ENCODE measurements at regions not wholly inside any gene's neighbourhood (a gene's known extent, or its start where the extent isn't known, plus 50 kb on each side); places are given as distances from the start of the nearest gene placed in this dataset.
"Not testable (repeated sequence)": the region's sequence is repeated elsewhere in the genome, so short reads cannot be mapped to it uniquely, and the experiment has no call there.

GRCh38 chr7:28900311-28900710, 57.8 kb downstream of the TRIL start:
- DNase-seq (no peak), ATAC-seq (no peak)
- Mint-ChIP-seq H3K27ac (no peak overlapping the region), H3K4me1 (ENCODE audit: low read depth) (no peaks in the 10 kb centered on the region), H3K9me3 (no peaks in the 10 kb centered on the region), H3K4me3 (no peak overlapping the region), H3K36me3 (ENCODE audit: low read depth) (no peaks in the 10 kb centered on the region), H3K27me3 (peaks cover 8% of the 10 kb centered on the region)
- CTCF ChIA-PET = no interaction called here
- POLR2A ChIA-PET = no interaction called here
- no peak for TF ChIP-seq CTCF (IDR thresholded peaks at IDR 0.05)
- intact Hi-C loops (cut with micrococcal nuclease) = no loop called here

- no peak for TF ChIP-seq CTCF (IDR thresholded peaks at IDR 0.05)
- POLR2A ChIA-PET = no interaction called here
- no peaks in the 10 kb centered on the region for H3K36me3 Mint-ChIP-seq (ENCODE audit: low read depth)
Measured at GRCh38 chr7:28893888-28894287, 64.2 kb downstream of the TRIL start.

GRCh38 chr7:28891876-28892234, 66.3 kb downstream of the TRIL start:
- H3K4me3 Mint-ChIP-seq; H3K9me3 Mint-ChIP-seq; CTCF ChIA-PET; ATAC-seq; POLR2A ChIA-PET; H3K27ac Mint-ChIP-seq; intact Hi-C loops (cut with micrococcal nuclease); H3K4me1 Mint-ChIP-seq (ENCODE audit: low read depth); DNase-seq; H3K36me3 Mint-ChIP-seq (ENCODE audit: low read depth): not testable (repeated sequence)
- H3K27me3 Mint-ChIP-seq = peaks cover 13% of the 10 kb centered on the region

More at GRCh38 chr7:28893888-28894287, 64.2 kb downstream of the TRIL start:
- no peak for ATAC-seq
- H3K27ac Mint-ChIP-seq = no peak overlapping the region
- H3K4me1 Mint-ChIP-seq (ENCODE audit: low read depth) = no peaks in the 10 kb centered on the region
- no peak overlapping the region for H3K4me3 Mint-ChIP-seq
- intact Hi-C loops (cut with micrococcal nuclease) = no loop called here
- DNase-seq = no peak
- peaks cover 8% of the 10 kb centered on the region for H3K27me3 Mint-ChIP-seq
- CTCF ChIA-PET = no interaction called here
- no peaks in the 10 kb centered on the region for H3K9me3 Mint-ChIP-seq

- no peaks in the 10 kb centered on the region for H3K9me3 Mint-ChIP-seq
- no peak overlapping the region for H3K4me3 Mint-ChIP-seq
- H3K4me1 Mint-ChIP-seq (ENCODE audit: low read depth) = no peaks in the 10 kb centered on the region
- H3K36me3 Mint-ChIP-seq (ENCODE audit: low read depth) = no peaks in the 10 kb centered on the region
- CTCF ChIA-PET = no interaction called here
- POLR2A ChIA-PET = no interaction called here
- intact Hi-C loops (cut with micrococcal nuclease) = no loop called here
- no peak for TF ChIP-seq CTCF (IDR thresholded peaks at IDR 0.05)
- peaks cover 15% of the 10 kb centered on the region for H3K27me3 Mint-ChIP-seq
- DNase-seq = no peak
- no peak overlapping the region for H3K27ac Mint-ChIP-seq
- no peak for ATAC-seq
Measured at GRCh38 chr7:28891192-28891875, 66.8 kb downstream of the TRIL start.

GRCh38 chr7:28890137-28890536, 68.0 kb downstream of the TRIL start:
- TF ChIP-seq CTCF (IDR thresholded peaks at IDR 0.05) = no peak
- DNase-seq = no peak
- H3K36me3 Mint-ChIP-seq (ENCODE audit: low read depth) = no peaks in the 10 kb centered on the region
- CTCF ChIA-PET = no interaction called here
- no peak overlapping the region for H3K27ac Mint-ChIP-seq
- POLR2A ChIA-PET = no interaction called here
- no peak overlapping the region for H3K4me3 Mint-ChIP-seq
- H3K27me3 Mint-ChIP-seq = peaks cover 22% of the 10 kb centered on the region
- H3K4me1 Mint-ChIP-seq (ENCODE audit: low read depth) = no peaks in the 10 kb centered on the region
- intact Hi-C loops (cut with micrococcal nuclease) = no loop called here
- no peaks in the 10 kb centered on the region for H3K9me3 Mint-ChIP-seq
- no peak for ATAC-seq

- Mint-ChIP-seq H3K27me3 (peaks cover 22% of the 10 kb centered on the region), H3K4me3 (no peak overlapping the region), H3K9me3 (no peaks in the 10 kb centered on the region), H3K27ac (no peak overlapping the region), H3K36me3 (ENCODE audit: low read depth) (no peaks in the 10 kb centered on the region), H3K4me1 (ENCODE audit: low read depth) (no peaks in the 10 kb centered on the region)
- intact Hi-C loops (cut with micrococcal nuclease) = no loop called here
- DNase-seq = no peak
- ChIA-PET POLR2A (no interaction called here), CTCF (no interaction called here)
- no peak for ATAC-seq
- no peak for TF ChIP-seq CTCF (IDR thresholded peaks at IDR 0.05)
Measured at GRCh38 chr7:28889290-28889689, 68.8 kb downstream of the TRIL start.
